ENCODE measurements at regions not wholly inside any gene's neighbourhood (a gene's known extent, or its start where the extent isn't known, plus 50 kb on each side); places are given as distances from the start of the nearest gene placed in this dataset.

DNA sequence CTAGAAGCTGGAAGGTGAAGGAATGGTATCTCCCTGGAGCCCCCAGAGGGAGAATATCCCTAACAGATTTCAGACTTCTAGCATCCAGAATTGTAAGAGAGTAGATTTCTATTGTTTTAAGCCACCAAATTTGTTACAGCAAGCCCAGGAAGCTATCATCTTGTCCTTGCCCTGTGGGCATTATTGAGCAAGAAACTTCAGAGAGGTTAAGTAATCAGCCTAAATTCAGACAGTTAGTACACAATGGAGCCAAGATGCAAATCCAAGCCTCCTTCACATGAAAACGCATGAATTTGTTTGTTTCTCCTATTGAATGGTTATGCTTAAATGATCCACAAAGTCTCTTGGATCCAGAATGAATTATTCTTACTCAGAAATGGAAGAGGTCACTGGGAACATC, 55.2 kb upstream of the TRIB2 start:
- no peak for DNase-seq

DNA sequence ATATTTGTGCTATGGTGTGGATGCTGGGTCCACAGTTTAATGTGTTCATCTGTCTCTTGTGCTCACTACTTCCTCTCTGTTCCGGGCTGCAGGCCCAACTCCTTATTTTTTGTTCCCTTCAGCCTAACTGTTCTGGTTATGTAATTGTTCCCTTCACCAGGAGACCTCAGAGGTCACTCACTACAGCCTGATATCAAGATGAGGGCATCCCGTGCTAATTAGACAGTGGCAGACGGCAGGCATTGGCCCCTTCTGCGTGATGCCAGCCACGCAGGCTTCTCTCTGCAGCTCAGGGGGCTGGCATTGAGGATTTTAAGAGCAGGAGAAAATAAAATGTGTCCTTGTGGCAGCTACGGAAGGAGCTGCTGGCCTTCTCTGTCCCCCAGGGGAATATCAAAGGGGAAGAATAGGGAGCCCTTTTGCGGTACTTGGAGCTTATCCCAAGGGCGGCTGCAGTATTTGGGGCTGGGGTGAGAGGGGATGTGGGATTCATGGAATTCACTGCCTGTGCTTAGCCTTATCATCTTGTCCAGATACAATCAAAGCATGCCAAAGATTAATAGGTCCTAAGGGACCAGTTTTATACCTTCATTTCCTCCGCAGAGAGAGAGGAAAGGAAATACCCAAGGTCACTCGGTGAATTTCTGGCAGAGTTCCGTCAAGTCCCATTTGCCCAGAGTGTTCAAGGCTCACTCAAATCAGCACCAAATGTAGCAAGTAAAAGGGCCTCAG, 53.3 kb upstream of the TRIB2 start:
- DNase-seq: no peak

- DNase-seq: no peak
Measured at GRCh38 chr2:12665334-12665733, 51.4 kb upstream of the TRIB2 start.

DNA sequence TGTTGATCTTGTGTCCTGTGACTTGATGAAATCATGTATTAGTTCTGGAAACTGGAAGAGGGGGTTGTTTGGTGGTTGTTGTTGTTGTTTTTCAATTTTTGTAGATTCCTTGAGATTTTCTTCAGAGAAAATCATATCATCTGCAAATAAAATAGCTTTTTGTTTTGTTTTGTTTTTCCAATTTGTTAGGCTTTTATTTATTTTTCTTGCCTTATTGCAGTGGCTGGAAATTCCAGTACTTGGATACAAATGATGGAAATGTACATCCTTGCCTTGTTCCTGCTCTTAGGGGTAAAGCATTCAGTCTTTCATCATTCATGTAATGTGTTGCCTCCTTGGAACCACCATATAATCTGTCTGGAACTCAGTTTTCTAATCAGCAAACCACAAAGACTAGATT, 50.3 kb upstream of the TRIB2 start:
- DNase-seq: no peak
